HUDEP-2 (cell line): ENCODE measurements at regions not wholly inside any gene's neighbourhood (a gene's known extent, or its start where the extent isn't known, plus 50 kb on each side); places are given as distances from the start of the nearest gene placed in this dataset.
A peak's percentile ranks its signal among the peaks of the same experiment; 100 is the strongest.
"Not testable (repeated sequence)": the region's sequence is repeated elsewhere in the genome, so short reads cannot be mapped to it uniquely, and the experiment has no call there.

ENCODE experiments used
- DNase-seq, 76 experiments: peaks; one replicate each; lab custom pipeline; 2025; ENCODE audit not compliant: unreplicated experiment in 76 of 76; lab: John Stamatoyannopoulos, UW

DNA sequence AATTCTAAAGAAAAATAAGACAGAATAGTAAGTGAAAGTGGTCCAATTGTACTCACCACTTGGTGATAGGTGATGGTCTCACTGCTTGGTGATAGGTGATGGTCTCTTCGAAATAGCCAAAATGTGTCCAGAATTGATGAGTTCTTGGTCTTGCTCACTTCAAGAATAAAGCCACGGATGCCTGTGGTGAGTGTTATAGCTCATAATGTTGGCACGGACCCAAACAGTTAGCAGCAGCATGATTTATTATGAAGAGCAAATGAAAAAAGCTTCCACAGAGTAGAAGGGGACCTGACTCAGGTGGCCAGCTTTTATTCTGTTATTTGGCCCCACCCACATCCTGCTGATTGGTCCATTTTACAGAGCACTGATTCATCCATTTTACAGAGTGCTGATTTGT, 272.6 kb downstream of the RPS4Y2 start:
- DNase-seq = peak in 1 of 76 experiments; percentile 0

DNA sequence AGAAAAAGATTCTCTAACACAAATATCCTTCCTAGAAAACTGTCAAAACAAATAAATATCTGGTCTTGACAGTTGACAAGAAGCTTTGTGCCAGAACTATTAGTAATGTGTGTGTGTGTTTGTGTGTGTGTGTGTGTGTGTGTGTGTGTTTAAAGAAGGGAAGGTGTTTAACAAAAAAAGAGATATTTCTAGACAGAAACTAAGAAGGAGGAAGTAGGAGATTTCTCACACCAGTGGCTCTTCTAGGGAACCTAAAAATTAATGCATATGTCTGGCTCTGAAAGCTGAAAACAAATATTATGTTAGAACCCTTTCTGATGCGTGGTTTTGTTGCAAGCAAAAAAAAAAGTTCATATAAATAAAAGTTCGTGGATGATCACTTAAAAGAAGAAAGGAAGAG, 277.5 kb downstream of the RPS4Y2 start:
- no peak for DNase-seq

DNA sequence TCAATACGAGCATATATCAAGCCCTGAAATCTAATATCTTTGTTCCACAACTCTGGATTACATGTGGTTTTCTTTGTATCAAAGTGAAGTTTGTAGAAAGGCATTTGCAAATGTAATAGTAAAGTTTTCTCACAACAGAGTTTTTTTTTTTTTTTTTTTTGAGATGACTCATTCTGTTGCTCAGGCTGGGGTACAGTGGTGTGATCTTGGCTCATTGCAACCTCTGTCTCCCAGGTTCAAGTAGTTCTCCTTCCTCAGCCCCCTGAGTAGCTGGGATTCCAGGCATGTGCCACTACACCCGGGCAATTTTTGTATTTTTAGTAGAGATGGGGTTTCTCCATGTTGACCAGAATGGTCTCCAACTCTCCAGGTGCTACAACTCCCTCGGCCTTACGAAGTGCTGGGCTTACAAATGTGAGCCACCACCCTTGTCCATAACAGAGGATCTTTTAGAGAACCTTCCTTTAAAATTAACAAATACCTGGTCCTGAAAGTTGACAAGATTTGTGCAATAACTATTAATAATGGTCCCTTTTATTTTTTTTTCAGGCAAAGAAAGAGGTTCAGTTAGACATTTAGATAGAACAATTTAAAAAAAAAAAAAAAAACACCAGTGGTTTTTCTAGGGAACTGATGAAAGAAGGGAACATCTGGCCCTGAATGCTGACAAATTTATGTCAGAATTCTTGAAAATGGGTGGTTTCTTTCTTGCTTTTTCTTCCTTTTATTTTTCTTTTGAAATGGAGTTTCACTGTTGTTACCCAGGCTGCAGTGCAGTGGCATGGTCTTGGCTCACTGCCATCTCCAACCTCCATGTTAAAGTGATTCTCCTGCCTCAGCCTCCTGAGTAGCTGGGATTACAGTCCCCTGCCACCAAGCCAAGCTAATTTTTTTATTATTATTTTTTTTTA, 278.5 kb downstream of the RPS4Y2 start:
- DNase-seq = no peak

DNA sequence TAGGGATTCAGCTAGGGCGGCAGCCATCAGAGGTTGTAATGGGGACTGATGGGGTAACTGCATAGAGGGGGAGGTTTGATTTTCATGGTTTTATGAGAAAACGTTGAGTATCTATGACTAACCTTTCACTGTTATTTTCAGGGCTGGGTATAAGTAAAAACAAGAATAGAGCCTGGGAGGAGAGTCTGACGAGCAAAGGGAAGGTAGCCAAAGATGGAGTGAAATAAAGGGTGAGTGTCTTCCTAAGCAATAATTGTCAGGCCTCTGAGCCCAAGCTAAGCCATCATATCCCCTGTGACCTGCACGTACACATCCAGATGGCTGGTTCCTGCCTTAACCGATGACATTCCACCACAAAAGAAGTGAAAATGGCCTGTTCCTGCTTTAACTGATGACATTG, 281.5 kb downstream of the RPS4Y2 start:
- DNase-seq = not testable (repeated sequence)

DNA sequence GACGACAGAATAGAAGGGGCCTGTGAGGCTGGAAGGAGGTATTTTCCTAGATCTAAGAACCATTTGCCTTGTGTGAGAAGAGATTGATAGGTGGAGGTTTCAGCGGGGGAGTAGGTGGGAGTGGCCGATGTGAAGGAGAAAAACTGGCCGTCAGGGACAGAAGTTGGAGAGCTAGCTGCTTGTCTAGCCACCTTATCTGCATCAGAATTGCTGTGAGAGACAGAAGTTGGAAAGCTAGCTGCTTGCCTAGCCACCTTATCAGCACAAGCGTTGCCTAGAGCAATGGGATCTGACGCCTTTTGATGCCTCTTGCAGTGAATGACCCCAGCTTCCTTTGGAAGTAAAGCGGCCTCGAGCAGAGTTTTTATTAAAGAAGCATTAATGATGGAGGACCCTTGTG, 283.9 kb downstream of the RPS4Y2 start:
- peak in 58 of 76 experiments; percentile 0 to 68 (median 20) for DNase-seq

DNA sequence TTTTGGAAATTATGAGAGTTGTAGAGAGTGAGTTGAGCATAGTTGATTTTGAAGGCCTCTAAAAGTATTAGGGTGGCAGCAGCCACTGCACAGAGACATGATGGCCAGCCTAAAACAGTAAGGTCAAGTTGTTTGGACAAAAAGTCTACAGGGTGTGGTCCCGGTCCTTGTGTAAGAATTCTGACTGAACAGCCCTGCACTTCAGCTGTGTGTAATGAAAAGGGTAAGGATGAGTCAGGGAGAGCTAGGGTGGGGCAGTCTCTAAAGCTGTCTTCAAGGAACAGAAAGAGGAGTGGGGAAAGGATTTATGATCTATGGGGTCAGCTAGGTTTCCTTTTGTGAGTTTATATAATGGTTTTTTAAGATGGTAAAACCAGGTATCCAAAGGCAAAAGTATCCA, 284.8 kb downstream of the RPS4Y2 start:
- DNase-seq = not testable (repeated sequence)

DNA sequence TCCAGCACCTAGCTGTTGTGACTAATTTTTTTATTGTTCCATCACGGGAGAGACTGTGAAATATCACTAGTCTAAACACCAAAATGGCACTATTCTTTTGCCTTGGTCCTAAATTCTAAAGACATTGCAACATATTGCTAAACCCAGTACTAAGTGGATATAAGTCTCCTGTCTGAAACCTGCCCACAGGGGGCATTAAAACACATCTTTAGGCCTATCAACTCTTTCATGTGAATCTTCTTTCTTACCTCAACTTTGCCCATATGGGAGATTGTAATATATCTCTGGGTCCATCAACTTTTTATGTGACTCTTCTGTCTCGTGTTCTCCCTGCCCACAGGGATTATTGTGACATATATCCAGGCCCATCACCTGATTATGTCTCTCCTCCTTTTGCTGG, 317.2 kb downstream of the RPS4Y2 start:
- peak in 16 of 76 experiments; percentile 0 to 14 (median 1) for DNase-seq

DNA sequence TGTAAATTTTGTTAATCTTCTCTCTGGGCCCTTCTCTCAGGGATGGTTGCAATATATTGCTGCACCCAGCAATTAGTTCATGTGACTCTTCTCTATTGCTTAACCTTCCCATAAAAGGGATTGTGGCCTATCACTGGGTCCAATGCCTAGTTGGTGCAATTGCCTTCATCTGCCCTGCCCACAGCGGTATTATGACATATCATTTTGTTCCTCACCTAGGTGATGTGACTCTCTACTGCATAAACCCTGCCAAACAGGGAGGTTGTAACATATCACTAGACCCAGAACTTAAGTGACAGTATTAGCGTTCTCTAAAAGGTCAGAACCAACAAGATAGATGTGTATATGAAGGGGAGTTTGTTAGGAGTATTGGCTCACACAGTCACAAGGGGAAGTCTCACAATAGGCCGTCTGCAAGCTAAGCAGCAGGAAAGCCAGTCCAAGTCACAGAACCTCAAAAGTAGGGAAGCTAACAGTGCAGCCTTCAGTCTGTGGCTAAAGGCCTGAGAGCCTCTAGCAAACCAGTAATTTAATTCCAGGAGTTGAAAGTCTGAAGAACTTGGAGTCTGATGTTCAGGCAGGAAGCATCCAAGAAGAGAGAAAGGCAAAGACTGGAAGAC, 317.8 kb downstream of the RPS4Y2 start:
- DNase-seq = no peak

DNA sequence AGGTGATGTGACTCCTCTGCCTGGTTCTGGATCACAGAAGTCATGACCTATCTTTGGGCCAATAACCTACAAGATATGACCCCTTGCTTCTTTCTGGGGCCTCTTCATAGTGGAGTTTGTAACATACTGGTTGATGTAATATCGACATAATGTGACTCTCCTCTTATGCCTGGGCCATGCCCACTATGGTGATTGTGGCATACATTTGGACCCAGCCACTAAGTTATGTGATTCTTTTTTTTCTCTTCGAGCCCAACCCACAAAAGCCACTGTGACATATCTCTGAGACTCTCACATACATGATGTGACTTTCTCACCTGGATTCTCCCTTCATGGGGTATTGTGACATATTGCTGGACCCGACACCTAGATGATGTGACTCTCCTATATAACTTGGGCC, 319.8 kb downstream of the RPS4Y2 start:
- no peak for DNase-seq

DNA sequence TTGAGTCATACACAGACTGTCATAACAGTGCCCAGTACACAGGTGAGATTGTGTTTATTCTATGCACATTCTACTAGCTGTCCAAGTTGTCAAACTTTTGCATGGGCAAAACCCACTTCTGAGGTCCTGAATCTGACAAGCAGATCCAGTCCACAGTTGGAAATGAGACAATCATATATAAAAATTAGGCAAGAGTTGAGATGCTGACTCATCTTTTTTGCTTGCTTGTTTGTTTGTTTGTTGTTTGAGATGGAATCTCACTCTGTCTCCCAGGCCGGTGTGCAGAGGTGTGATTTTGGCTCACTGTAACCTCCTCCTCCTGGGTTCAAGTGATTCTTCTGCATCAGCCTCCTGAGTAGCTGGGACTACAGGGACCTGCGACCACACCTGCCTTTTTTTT, 323.8 kb downstream of the RPS4Y2 start:
- DNase-seq = no peak

DNA sequence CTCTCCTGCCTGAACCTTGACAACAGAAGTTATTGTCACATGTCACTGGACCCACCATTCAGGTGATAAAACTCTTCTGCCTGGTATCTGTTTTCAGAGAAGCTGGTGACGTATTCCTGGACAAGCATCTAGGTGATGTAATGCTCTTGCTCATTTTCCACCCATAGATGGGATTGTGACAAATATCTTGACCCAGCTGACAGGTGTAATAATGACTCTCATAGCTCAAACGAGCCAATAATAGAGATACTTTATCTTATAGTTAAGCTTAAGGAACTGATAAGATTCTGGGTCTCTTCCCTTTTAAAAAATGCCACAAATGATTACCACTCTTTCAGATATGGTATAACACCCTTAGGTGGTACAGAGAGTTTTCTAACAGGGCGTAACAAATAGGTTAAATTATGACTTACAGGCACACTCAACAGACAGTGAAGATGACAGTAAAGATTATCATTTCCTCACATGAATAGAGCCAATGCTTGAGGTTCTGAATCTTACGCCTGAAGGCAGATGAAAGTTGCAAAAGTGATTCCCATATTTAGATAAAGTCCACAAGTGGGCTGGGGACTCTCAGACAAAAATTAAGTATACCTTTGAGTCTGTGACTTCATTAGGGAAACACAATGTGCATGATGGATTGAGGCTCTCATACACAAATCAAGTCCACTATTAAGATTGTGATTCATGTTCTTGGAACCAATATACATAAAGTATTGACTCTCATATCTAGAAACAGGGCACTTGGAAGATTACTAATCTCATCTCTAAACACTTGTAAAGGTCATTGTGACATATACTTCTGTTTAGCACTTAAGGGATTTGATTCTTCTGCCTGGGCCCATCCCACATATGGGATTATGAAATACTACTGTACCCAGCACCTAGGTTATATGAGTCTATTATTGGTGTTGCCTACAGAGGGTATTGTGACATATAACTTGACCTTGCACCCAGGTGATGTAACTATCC, 326.0 kb downstream of the RPS4Y2 start:
- no peak for DNase-seq

DNA sequence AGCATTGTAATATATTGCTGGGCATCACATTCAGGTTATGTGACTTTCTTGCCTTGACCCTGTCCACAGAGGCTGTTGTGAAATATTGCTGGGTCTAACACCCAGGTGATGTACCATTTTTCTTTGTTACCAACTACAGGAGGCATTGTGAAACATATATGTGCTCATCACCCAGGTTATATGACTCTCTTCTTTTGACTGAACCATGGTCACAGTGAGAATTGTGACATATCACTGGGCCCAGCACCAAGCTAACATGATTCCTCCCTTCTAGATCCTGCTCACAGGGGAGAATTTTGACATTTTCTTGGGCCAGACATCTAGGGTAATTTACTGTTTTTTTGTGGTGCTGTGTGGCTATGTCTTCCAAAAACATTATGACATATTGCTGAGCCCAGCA, 326.7 kb downstream of the RPS4Y2 start:
- no peak for DNase-seq

DNA sequence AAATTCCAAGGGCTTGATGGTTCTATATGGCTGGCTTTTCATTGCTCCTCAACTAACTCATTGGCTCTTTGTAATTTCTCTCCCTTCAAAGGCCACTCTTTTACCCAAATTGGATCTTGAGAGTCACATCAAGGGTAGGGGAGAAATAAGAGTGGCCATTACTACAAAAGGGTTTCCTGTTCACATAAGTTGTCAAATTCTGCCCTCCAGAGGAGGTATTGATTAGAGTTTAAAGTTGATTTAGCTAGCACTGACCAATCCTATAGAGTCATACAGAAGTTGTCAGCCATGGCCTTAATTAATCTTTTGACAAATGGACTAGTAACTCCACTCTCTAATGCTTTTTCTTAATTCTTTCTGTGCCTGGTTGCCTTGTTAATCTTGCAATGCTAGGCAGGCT, 336.0 kb downstream of the RPS4Y2 start:
- DNase-seq = peak in 2 of 76 experiments; percentile 0 to 1

DNA sequence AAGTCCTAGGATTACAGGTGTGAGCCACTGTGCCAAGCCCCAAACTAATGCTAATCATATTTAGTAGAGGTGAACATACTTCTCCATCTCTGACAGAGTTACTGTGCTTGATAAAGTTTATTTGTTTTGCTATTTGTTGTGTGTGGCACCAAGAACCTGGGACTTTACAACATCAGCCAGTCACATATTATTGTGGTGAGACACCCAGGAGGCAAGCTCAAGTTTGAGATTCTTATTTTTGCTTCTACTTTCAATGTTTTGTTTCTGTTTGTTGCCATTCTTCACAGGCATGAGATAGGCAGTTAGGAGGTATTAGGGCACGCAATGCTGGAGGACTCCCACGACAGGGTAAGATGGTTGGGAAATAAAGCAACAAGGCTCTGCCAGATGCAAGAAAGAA, 346.6 kb downstream of the RPS4Y2 start:
- no peak for DNase-seq

DNA sequence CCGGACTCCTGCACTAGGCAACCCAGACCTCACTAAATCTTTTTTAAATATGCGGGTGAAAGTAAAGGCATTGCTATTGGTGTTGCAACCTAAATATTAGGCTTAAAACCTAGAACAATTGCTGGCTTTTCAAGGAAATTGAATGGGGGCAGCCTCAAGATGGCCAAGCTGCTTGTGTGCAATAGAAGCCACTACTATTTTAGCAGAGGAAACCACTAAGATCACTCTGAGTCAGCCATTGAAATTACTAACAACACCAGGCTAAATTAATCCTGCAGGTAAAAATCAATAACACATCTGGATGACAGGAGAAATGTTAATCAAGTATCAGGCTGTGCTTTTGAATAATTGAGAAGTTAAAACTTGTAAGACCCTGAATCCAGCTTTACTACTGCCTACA, 348.0 kb downstream of the RPS4Y2 start:
- DNase-seq = no peak

DNA sequence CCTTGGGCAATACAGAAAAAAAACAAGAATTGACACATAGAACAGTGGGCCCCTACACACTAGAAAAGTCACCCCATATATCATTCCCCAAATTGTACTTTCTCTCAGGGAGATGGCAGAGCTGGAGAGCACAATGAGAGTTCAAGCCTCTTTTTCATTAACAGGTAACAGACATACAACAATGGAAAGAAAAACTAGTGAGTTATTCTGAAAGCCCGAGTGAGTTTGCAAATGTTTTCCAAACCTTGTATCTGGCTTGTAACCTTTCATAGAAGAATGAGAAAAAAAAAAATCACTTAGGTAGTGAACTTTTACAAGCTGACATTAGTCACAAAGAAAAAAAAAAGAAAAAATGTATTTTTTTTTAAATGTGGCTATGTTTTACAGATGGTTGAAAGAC, 349.6 kb downstream of the RPS4Y2 start:
- DNase-seq = no peak

DNA sequence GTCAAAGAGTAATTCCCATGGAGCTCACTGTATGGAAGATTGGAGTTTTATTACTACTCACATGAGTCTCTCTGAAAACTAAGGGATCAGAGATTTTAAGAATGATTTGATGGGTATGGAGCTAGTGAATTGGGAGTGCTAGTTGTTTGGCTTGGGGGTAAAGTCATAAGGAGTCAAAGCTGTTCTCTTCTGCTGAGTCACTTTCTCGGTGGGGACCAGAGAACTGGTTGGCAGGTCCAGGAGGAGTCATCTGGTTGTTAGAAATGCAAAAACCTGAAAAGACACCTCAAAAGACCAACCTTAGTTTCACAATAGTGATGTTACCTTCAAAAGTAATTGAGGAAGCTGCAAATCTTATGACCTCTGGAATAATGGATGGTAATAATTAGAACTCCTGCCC, 355.4 kb downstream of the RPS4Y2 start:
- no peak for DNase-seq

DNA sequence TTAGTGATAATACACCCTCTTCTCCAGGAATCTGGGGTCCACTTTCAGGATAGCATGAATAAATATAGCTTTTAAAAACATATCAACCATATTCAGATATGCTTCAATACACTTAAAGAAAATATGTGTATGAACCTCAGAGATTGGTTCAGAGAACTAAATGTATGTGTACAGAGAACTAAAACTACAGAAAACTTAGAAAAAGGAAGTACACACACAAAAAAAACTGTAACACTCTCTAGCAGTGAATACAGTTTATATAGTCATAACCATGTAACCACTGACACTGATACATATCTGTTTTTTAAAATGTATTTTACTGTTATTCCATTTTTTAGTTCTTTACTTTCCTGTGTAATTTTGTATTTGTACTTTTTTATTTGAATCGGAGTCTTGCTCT, 365.2 kb downstream of the RPS4Y2 start:
- DNase-seq = no peak

DNA sequence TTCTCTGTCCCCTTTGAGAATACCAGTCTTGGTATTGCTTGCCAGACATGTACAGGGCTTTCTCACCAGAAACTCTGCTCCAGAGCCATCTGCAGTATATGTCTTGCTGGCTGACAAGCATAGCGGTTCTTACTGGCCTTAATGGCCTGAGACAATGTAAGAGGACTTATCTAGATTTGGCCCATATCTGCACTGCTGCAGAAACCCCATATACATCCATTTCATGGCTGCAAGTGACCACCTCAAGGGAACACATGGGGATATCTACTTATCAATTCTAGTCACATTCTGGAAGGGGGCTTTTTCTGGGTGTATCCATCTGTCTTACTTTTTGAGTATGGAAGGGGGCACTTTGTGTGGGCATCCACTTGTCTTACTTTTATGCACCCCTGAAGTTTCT, 375.5 kb upstream of the RBMY1B start:
- peak in 15 of 76 experiments; percentile 0 to 25 (median 3) for DNase-seq

DNA sequence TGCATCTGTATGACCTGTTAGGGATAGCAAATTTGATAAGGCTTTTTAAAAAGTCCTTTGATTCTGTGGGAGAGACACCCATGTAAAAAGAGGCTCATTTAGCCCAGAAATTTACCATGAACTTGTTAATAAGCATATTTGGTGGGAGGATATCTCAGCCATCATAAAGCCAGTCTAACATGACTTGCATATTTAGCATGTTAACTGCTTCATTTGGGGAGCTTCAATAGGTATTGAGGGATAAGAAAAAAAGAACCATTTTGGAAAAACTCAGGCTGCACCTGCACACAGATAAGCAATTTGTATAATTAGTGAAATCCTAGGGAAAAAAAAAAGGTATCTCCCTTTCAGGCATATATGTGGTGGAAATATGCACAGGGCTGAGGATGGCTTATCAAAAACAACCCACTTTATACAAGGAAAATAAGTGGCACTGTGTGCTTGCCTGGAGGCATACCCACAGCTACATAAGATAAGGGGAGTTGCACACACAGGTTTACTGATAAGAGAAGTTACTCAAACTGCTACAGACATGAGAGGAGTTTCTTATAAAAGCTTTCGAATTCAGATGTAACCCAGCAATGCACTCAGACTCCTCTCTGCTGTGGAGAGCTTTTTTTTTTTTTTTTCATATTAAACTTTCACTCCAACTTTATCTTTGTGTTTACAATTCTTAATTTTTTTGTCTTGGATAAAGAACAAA, 372.9 kb upstream of the RBMY1B start:
- peak in 43 of 76 experiments; percentile 0 to 76 (median 30) for DNase-seq
